GM12892 (cell line): ENCODE measurements at regions not wholly inside any gene's neighbourhood (a gene's known extent, or its start where the extent isn't known, plus 50 kb on each side); places are given as distances from the start of the nearest gene placed in this dataset.

Experiments used
- POLR2A ChIP-seq: IDR thresholded peaks from 2 replicates; pipeline ENCODE4 v1.6.1; 2011; ENCODE audit warnings: low read depth, low read length, control low read depth
- POLR2AphosphoS5 ChIP-seq: IDR thresholded peaks from 2 replicates; pipeline ENCODE4 v1.6.1; 2011; ENCODE audit warnings: low read depth, low read length, control low read depth
- TAF1 ChIP-seq: IDR thresholded peaks from 2 replicates; pipeline ENCODE4 v1.6.1; 2011; ENCODE audit warnings: low read depth, mild to moderate bottlenecking, control low read depth, low read length, borderline replicate concordance

DNA sequence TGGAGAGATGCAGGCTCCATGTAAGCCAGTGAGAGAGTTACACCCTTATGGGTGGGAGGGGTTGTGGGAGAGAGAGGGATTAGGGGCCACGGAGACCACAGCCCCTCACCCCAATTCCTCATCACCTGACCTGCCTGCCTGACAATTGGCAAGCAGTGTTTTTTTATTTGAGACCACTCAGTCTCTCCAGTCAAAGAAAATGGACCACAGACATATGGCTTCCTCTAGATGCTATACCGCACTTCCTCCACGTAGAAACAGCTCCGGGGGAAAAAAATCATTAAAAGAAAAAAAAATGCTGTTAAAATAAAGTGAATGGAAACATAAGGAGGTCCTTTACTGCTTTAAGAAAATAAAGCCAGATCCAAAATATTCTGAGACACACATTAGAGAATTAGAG is 152.7 kb downstream of the MYLK4 start:
- TF ChIP-seq POLR2A, result no peak
- no peak for TF ChIP-seq TAF1
- no peak for TF ChIP-seq POLR2AphosphoS5
